CD4-positive, alpha-beta T cell treated with Interleukin-17A for 1 hour (primary cell): ENCODE measurements at regions not wholly inside any gene's neighbourhood (a gene's known extent, or its start where the extent isn't known, plus 50 kb on each side); places are given as distances from the start of the nearest gene placed in this dataset.

Experiments used
- DNase-seq: peaks from one replicate; pipeline ENCODE4 v3.0.0-alpha.2; 2020

DNA sequence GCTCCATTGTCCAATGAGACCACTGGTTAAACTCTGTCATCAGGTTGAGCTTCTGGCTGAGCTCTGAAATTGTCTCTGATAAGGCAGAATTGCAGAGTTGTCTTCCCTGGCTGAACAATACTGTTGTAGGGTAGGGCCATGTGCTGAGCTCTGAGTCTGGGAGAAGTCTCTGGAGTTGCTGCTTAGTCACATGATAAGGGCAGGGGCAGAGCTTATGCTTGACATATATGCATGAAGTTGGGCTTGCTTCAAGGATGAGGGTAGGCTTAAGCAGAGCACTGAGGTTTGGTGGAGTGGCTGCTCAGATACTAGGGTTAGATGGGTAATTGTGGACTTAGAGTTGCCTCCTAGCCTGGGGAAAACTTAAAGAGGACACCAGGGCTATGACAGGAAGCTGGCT is 946.3 kb upstream of the MIR17HG start:
- DNase-seq: no peak

DNA sequence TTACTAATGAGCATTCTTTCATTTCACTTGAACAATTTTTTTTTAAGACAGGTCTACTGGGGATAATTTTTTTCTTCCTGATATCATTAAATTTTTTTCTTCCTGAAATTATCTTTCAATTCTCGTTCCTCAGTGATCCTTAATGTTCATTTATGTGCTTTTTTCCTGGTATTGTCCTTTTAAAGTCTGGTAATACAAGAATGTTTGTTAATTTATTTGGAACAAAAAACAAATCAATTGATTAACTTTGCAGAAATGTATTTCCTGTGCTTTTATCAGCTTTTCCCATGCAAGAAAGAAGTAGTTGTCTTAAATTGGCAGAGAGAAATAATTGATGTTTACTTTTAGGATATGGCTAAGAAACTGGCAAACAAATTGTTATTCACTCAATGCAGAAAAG is 945.4 kb upstream of the MIR17HG start:
- no peak for DNase-seq

DNA sequence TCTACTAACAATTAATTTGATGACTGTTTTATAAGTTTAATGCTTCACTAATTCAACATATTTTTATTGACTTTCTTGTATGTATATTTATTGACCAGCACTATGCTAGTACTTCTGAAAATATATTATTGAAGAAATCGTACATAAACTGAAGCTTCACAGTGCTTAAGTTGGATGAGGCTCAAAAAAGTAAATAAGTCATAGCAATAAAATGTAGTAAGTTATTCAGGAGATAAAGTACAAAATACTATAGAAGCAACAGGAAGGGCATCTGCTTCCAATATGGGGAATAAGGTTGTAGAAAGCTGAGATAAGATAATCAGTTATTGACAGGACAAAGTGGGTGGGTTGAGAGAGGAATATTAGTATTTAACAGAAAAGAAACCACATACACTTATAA is 944.9 kb upstream of the MIR17HG start:
- no peak for DNase-seq

DNA sequence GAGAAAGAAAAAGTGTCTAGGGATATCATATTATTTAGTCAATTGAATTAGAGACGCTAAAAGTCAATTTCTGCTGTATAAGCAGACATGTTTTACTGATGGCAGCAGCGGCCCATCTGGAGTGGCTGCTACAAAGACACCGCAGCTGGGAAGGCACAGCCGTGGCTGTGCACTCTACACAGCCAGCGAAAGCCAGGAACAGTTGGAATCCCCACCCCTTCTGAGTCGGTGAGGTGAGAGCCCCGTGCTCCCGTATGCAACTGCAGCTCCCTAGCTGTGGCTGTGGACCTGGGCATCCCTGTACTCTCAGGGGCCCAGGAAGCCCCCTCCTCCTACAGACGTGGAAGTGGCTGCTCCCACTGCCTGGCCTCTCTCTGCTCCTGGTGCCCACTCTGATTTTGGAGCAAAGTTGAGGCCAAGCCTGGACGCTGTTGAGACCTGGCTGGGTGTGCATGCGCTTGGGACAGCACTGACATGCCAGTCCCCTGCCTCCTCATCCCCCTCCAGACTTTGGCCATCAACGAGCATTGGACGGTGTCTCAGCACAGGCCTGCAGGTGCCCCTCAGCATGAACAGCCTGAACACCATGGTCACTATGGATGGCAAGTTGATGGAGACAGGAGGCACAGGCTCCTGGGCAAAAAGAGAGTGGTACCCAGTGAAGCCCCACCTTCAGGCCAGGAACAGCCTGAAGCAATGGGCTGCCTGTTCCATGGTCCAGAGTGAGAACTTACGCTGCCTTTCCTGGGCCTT is 944.0 kb upstream of the MIR17HG start:
- no peak for DNase-seq

DNA sequence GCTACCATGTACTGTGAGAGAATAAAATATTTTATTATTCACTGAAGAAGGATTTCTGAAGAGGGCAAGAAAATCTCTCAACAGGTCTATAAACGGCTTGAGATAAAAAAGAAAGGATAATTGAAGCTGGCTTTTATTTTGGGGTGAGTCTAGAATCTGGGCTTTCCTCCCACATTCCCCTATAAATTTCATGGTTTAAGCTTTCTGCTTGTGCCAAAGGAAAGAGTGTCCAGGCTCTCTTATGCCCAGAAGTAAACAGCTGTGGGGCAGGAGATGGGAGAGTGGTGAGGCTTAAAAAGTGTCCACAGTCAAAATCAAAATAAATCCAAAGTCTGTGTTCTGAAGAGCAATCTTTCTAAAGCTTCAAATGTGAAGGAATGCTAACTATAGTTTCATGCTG is 942.2 kb upstream of the MIR17HG start:
- DNase-seq: no peak

DNA sequence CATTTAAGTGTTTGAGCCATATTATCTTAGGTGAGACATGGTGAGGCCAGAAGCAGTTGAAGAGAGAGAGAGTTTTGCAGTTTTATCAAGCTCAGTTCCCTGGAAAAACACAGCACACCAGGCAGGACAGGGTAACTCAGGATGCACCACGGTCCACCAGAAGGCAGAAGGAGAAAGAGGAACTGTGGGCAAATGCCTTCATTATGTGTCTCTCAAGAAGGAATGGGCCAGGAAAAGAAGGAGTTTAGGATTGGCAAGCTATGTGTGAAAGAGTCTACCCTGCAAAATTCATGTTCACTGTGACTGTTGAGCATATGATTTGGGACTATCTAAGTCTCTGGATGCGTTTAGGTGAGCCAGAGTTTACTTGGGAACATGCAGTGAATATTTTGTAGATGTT is 934.5 kb upstream of the MIR17HG start:
- DNase-seq: no peak

DNA sequence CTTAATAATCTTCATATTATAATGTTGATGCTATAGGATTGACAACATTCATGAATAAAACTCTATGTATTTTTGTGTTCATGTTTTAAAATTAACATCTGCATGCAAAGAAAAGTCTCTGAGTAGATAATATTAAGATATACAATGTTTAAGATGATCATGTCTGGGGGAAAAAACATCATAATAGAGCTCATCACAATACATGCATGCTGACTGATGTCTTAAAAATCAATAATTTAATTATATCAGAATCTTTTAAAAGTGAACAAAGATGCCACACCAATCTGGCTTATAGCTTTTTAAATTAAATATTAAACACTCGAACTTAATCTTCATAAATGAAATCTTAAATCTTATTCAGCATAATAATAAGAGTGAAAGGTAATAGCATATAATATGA is 933.9 kb upstream of the MIR17HG start:
- DNase-seq: no peak

DNA sequence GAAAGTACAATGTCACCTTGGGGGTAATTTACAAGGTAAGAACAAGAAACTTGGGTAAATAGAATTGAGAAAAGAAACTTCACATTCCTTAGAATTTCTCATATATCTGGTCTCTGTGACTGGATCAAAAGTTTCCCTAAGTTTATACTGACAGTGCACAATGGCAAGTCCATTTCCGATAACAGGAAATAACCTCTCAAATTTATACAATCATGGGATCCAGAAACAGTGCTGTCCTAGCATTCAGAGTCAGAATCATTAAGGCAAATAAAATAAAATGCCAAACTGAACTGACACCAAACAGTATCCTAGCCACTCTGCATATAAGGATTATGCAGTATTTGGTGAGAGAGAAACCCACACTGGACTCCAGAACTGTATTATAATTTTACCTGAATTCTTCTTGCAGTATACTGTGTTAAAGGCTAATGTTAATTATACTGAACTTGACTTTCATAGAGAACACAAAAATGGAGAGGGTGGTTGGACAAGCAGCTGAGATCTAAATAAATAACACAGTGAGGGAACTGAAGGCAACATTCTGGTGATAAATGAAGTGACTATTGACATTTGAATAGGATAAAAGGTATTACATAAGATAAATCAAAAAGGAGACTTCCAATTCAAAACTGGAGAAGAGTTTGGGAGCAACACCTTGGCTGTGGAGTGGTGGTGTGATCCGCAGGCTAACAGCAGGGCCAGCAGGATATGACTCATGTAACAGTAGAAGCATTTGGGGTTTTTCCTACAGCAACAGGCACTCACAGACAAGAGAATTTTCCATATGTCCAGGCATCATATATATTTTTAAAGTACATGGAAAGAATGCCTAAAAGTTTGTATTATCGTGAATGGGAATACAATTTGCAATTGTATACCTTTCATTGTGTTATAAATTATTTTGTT is 932.5 kb upstream of the MIR17HG start:
- no peak for DNase-seq

DNA sequence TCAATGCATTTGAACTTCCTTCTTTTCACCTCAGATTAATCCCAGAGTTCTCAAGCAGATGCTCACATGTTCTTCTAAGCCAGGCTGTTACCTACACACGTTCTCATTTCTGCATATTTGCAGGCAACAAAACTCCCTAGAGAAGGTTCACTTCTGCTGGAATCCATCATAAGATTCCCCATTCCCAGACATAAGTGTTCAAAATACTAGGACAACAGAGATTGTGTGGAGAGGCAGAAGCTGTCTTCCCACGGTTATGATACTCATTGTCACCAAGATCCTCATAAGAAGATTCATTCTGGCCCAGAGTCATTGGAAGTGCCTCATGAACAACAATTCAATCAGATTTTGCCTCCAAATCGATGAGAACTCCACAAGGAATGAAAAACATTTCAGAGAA is 931.6 kb upstream of the MIR17HG start:
- no peak for DNase-seq

DNA sequence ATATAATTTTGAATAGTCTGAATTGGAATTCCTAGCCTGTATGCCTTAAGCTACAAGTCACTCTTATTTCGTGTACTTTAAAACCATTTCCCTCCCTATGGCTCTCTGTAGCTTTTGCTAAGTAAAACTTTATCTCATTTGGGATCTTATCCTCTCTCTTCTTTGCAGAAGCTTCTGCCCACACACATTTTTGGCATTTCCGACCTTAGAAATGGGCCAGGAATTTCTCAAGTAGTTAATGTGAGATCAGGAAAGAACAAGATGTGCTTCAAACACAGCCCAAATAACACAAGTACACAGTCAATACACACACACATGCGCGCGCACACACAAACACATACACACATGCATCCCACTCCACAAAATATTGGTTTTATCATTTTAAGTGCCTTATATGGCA is 931.0 kb upstream of the MIR17HG start:
- DNase-seq: no peak

DNA sequence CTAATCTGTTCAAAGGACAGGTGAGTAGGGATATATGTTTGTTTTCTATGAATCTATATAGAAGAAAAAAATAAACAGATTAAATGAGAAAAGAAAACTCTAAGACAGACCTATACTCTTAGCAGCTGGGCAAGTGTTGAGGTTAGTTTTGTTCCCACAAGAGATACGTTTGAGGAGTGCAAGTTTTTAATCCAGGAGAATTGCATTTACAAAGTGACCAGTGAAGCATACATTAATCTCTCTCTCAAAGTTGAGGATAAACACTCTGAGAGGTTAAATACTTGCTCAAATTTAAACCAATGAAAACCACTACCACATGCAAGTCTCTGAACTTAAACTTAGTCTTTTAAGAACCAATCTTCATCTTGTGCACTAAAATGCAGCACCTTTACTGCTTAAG is 930.5 kb upstream of the MIR17HG start:
- no peak for DNase-seq

DNA sequence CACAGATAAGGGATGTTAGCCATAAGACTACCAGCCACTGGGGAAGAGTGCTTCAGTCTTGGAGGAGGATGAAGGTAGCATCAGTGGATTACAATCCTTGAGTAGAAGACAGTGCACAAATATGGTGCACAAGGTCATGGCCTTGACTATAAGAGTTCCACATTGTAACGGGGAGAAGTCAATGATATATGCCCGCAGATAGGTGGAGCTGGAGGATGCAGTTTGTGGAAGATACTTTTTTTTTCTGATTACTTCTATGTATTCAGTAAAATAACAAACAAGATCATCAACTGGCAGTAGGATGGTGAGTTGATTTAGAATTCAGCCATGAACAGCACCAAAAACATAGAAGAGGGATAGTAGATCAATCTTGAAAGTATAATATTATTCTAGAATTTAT is 926.8 kb upstream of the MIR17HG start:
- no peak for DNase-seq

DNA sequence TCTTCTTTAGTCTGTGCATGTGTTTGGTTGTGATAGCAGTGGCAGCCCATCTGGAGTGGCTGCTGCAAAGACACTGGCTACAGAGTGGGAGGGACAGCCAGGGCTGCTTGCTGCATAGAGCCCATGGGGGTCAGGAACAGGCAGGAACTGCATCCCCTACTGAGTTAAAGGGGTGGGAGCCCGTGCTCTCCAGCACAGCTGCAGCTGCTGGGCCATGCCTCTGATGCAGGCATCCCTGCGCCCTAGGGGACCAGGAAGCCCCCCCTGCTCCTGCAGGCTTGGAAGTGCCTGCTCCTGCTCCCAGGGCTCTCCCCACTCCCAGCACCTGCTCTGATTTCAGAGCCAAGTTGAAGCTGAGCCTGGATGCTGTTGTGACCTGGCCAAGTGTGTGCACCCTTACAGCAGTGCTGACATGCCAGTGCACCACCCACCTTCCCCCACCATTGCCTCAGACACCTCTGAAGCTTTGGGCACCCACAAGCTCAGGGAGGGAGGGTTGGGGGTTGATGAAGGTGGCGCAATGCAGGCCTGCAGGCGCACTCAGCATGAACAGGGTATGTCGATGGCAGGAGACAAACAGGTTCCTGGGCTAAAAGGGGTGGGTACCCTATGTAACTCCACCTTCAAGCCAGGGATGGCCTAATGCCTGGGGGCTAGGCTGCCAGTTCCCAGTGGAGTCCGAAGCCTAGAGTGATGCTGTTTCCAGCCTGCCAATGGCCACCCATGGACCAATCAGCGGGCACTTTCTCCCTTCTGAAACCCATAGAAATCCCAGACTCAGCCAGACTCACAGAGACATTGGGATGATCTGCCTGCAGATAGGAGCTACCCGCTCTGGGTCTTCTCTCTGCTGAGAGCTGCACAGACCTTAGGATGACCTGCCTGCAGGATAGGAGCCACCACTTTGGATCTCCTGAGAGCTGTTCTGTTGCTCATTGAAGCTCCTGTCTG is 919.9 kb upstream of the MIR17HG start:
- no peak for DNase-seq

DNA sequence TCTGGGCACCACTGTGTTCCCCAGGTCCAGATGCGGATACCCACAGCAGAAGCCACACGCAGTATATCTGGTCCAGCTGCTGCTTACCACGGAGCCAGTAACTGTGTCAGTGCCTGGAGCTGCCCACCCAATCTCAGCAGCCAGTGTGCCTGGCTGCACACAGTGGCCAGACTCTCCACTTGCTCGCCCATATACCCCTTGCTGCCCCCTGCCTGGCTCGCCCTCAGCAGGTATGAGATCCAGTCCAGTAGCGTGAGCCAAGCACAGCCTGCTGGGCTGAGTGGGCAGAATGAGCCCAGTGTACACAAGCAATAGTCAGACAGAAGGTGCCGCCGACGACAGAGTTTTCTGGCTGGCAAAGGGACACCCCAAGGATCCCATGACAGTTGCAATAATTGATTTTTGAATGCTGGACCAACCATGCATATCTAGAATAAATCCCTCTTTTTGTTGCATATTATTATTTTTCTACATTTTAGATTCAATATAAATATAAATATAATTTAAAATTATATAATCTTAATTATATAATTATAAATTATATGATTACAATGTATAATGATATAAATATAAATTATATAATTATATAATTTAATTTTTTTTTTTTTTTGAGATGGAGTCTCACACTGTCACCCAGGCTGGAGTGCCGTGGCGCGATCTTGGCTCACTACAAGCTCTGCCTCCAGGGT is 918.8 kb upstream of the MIR17HG start:
- no peak for DNase-seq

DNA sequence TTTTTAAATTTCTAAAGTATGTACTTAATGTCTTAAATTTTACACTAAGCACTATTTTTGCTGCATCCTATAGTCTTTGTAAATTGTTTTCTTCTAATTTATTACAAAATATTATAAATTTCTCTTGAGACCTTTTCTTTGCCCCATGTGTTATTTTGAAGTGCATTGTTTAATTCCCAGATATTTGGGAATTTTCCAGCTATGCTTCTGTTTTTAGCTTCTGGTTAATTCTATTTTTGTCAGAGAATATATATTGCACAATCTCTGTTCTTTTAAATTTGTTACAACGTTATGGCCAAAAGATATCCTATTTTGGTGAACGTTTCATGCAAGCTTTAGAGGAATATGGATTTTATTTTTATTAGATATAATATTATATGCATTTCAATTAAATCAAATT is 917.4 kb upstream of the MIR17HG start:
- no peak for DNase-seq

DNA sequence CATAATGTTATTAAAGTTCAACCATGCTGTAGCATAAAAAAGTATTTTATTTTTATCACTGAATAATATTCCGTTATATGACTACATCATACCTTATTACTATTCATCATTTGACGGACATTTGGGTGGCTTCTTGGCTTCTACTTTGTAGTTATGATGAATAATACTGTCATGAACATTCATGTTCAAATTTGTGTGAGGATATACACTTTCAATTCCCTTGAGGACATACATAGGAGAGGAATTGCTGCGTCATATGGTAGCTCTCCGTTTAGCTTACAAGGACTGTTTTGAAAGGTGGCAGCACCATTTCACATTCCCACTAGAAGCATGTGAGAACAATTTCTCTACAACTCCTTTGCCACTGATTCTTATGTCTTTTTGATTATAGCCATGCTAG is 910.8 kb upstream of the MIR17HG start:
- DNase-seq: no peak

DNA sequence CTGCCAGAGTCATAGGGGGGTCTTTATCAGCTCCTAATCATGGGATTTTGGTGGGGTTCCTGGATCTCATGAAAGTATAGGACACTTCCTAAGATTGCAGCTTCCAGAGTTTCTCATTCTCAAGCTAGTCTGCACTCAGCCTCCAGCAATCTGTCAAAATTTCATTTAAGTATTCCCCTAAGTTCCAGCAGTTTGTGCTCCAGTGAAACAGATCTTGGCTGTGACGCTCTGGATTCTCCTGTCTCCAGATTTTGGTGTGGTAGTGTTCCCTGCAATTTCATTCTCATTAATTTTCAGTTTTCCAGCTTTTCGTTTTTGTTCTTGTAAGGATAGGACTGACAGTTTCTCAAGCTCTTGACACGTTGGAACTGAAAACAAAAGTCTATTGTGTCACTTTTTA is 908.9 kb upstream of the MIR17HG start:
- DNase-seq: no peak

DNA sequence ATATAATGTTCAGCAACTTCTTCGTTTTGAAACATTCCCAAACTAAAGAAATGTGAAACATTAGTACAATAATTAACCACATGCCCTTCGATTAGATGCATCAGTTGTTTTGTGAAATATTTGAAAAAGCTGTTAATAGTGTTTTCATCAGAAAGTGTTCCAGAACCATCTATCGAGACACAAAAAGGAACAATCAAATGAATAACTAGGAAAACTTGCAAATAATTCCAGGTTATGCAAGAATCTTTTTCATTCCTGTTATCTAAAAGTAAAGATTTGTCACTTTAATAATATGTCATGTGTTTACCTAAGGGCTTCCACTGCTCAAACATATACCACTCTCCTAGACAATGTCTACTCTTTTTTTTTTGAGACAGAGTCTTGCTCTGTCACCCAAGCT is 904.2 kb upstream of the MIR17HG start:
- no peak for DNase-seq

DNA sequence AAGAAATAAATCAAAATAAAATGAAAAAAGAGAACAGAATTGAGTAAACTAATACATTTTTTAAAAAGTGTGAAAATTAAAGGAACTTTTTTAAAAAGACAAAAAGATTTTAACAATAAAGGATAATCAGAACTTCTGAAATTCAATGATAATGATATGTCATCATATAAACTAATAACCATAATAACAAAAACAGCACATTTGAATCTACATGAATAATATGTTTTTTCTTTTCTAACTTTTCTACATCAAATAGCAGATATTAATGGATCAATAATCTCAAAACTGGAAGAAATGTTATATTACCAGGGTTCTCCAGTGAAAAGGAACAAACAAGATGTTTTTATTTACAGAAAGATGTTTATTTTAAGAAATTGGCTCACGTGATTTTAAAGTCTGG is 903.3 kb upstream of the MIR17HG start:
- DNase-seq: no peak

DNA sequence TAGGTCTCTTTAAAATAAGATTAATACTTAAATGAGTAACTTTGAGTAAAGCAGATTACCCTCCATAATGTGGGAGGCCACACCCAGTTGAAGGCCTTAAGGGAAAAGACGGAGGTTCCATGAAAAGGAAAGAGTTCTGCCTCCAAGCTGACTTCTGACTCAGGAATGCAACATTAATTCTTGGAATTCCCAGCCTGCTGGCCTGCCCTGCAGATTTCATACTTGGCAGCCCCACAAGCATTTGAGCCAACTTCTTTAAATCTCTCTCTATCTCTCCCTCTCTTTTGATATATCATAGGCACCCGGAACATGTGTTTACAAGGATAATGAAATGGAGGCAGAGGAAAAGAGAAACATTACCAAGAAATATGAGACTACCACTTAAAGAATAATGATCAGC is 902.3 kb upstream of the MIR17HG start:
- no peak for DNase-seq

DNA sequence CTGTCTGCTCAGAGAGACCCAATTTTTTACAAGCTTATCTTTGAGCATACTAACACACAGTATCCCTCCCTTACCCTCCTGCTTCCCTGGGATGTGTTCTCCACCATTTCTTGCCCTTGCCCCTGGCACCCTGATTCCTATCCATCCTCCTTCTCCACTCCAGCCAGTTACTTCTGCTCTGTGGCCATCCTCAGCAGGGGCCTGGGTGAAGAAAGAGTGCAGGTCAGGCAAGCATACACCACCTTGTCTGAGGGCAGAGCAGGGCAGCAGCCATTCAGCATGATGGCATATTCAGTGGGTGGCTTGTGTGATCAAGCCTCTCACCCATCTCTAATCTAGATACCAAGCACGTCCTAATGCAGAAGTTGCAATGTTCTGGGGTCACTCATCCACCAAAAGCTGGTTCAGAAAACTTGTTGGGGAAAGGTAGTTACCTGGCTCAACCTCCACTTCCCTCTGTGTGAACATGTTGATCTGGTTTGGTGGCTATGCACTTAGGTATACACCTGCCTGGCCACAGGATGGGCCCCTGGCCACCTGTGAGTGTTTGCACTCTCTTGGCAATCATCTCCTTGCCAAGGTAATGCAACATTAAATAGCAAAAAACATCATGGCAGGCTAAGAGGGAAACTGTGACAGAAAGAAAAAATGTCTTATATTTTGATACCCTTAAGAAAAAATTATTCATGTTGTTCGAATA is 900.3 kb upstream of the MIR17HG start:
- DNase-seq: no peak

DNA sequence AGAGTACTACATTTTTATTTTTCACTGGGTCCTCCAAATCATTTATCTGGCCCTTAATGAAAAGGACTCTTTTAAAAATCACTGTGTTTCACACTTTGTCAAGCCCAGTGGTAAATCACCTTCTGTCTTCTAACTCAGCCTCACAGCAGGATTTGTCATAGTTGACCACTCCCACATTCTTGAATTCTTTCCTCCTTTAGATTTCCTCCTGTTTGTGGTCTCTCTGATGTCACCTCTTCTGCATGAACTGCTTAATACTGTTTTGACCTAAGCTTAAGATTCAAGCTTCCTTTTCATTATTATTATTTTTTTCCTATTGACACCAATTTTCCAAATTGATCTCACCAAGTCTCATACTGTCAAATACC is 899.8 kb upstream of the MIR17HG start:
- DNase-seq: no peak
